ENCODE measurements at regions not wholly inside any gene's neighbourhood (a gene's known extent, or its start where the extent isn't known, plus 50 kb on each side); places are given as distances from the start of the nearest gene placed in this dataset.

- H3K36me3 ChIP-seq (replicated peaks; ENCODE audit: low read depth, low read length): no peaks in the 10 kb centered on the region
- no peak overlapping the region for H3K4me3 ChIP-seq (ENCODE audit: low read length)
- H4K20me1 ChIP-seq (ENCODE audit: insufficient read depth, low read length): no peaks in the 10 kb centered on the region
- H3K9ac ChIP-seq (ENCODE audit: low read length): no peak overlapping the region
- no peak overlapping the region for H3K4me2 ChIP-seq (ENCODE audit: low read length)
- TF ChIP-seq CTCF (IDR thresholded peaks at IDR 0.05; ENCODE audit: low read depth, low read length) (no peak), EZH2phosphoT487 (IDR thresholded peaks at IDR 0.05; ENCODE audit: low read depth) (no peak)
- H3K27me3 ChIP-seq (ENCODE audit: low read depth, low read length): no peaks in the 10 kb centered on the region
- H3K79me2 ChIP-seq (ENCODE audit: low read length): no peaks in the 10 kb centered on the region
- no peaks in the 10 kb centered on the region for H3K4me1 ChIP-seq (ENCODE audit: low read length)
- H2AFZ ChIP-seq (ENCODE audit: low read depth, low read length): no peak overlapping the region
- no peaks in the 10 kb centered on the region for H3K9me3 ChIP-seq (ENCODE audit: insufficient read depth, low read length)
- no peak overlapping the region for H3K27ac ChIP-seq (ENCODE audit: low read length)
Measured at GRCh38 chr2:3041841-3042600, 335.6 kb downstream of the EIPR1 start.

GRCh38 chr2:3041246-3041645 is 336.4 kb downstream of the EIPR1 start:
- Histone ChIP-seq H3K4me2 (ENCODE audit: low read length) (no peak overlapping the region), H3K4me3 (ENCODE audit: low read length) (no peak overlapping the region), H2AFZ (ENCODE audit: low read depth, low read length) (no peak overlapping the region), H3K36me3 (replicated peaks; ENCODE audit: low read depth, low read length) (no peaks in the 10 kb centered on the region), H3K9me3 (ENCODE audit: insufficient read depth, low read length) (no peaks in the 10 kb centered on the region), H3K4me1 (ENCODE audit: low read length) (no peaks in the 10 kb centered on the region), H3K27me3 (ENCODE audit: low read depth, low read length) (no peaks in the 10 kb centered on the region), H4K20me1 (ENCODE audit: insufficient read depth, low read length) (no peaks in the 10 kb centered on the region), H3K27ac (ENCODE audit: low read length) (no peak overlapping the region), H3K79me2 (ENCODE audit: low read length) (no peaks in the 10 kb centered on the region), H3K9ac (ENCODE audit: low read length) (no peak overlapping the region)
- TF ChIP-seq EZH2phosphoT487 (IDR thresholded peaks at IDR 0.05; ENCODE audit: low read depth) (no peak), CTCF (IDR thresholded peaks at IDR 0.05; ENCODE audit: low read depth, low read length) (no peak)

- Histone ChIP-seq H3K27ac (ENCODE audit: low read length) (no peak overlapping the region), H3K36me3 (replicated peaks; ENCODE audit: low read depth, low read length) (no peaks in the 10 kb centered on the region), H3K27me3 (ENCODE audit: low read depth, low read length) (no peaks in the 10 kb centered on the region), H3K4me1 (ENCODE audit: low read length) (no peaks in the 10 kb centered on the region), H3K4me2 (ENCODE audit: low read length) (no peak overlapping the region), H3K4me3 (ENCODE audit: low read length) (no peak overlapping the region), H3K9ac (ENCODE audit: low read length) (no peak overlapping the region), H3K79me2 (ENCODE audit: low read length) (no peaks in the 10 kb centered on the region), H2AFZ (ENCODE audit: low read depth, low read length) (no peak overlapping the region), H4K20me1 (ENCODE audit: insufficient read depth, low read length) (no peaks in the 10 kb centered on the region), H3K9me3 (ENCODE audit: insufficient read depth, low read length) (no peaks in the 10 kb centered on the region)
- TF ChIP-seq EZH2phosphoT487 (IDR thresholded peaks at IDR 0.05; ENCODE audit: low read depth): no peak
- TF ChIP-seq CTCF (IDR thresholded peaks at IDR 0.05; ENCODE audit: low read depth, low read length): no peak
Measured at GRCh38 chr2:3040496-3041140, 337.0 kb downstream of the EIPR1 start.

- Histone ChIP-seq H3K79me2 (ENCODE audit: low read length) (no peaks in the 10 kb centered on the region), H3K27me3 (ENCODE audit: low read depth, low read length) (no peaks in the 10 kb centered on the region), H3K9me3 (ENCODE audit: insufficient read depth, low read length) (no peaks in the 10 kb centered on the region), H3K27ac (ENCODE audit: low read length) (no peak overlapping the region), H2AFZ (ENCODE audit: low read depth, low read length) (no peak overlapping the region), H3K36me3 (replicated peaks; ENCODE audit: low read depth, low read length) (no peaks in the 10 kb centered on the region), H3K9ac (ENCODE audit: low read length) (no peak overlapping the region), H3K4me1 (ENCODE audit: low read length) (no peaks in the 10 kb centered on the region), H3K4me3 (ENCODE audit: low read length) (no peak overlapping the region), H4K20me1 (ENCODE audit: insufficient read depth, low read length) (no peaks in the 10 kb centered on the region), H3K4me2 (ENCODE audit: low read length) (no peak overlapping the region)
- TF ChIP-seq CTCF (IDR thresholded peaks at IDR 0.05; ENCODE audit: low read depth, low read length): no peak
- no peak for TF ChIP-seq EZH2phosphoT487 (IDR thresholded peaks at IDR 0.05; ENCODE audit: low read depth)
Measured at GRCh38 chr2:3040066-3040428, 337.6 kb downstream of the EIPR1 start.
